ENCODE measurements at regions not wholly inside any gene's neighbourhood (a gene's known extent, or its start where the extent isn't known, plus 50 kb on each side); places are given as distances from the start of the nearest gene placed in this dataset.
A peak's percentile ranks its signal among the peaks of the same experiment; 100 is the strongest.

GRCh38 chr5:81914696-81915095 is 57.1 kb upstream of the ATG10 start:
- no peak for DNase-seq

DNA sequence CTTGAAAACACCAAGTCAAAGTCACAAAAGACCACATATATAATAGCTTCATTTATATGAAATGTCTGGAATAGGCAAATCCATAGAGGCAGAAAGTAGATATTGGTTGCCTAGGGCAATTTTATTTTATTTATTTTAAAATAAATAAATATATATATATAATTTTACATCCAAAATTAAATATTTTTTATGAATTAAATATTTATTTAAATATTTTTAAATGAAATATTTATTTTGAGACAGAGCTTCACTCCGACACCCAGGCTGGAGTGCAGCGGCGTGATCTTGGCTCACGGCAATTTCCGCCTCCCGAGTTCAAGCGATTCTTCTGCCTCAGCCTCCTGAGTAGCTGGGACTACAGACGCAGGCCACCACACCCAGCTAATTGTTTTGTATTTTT is 58.9 kb upstream of the ATG10 start:
- no peak for DNase-seq

DNA sequence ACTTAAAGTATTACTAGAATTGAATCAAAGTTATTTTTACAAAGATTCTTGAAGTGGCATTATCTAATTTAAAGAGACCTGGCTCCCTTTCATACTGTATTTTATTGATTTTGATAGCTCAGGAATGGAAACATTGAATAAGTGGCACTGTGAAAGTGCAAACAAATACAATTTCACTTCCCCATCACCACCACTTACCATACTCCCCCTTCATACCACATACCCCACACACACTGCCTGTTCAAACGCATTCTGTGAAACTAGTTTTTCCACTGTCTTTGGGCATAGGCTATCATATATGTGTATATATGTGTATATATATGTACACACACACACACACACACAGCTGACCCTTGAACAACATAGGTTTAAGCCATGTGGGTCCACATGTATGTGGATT is 62.1 kb upstream of the ATG10 start:
- no peak for DNase-seq

- no peak for DNase-seq
Observed at GRCh38 chr5:81908771-81909170, 63.1 kb upstream of the ATG10 start.

DNA sequence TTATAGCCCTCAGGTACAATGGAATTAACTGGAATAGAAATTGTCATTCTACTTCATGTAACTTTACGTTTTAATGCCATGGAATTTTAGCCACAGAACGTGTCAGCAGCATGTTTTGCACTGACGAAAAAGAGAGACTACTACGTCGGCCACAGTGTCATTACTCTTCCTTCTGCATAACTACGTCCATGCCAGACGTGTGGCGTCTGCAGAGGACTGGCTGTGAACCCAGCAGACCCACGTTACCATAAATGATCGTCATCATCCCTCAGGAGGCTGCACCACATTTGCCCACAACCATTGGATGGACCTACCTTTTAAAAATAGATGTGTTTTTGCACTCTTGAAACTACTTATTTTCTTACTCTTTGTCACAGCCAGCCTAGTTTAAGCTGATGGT is 63.8 kb upstream of the ATG10 start:
- no peak for DNase-seq

- no peak for DNase-seq
Observed at GRCh38 chr5:81907012-81907635, 64.7 kb upstream of the ATG10 start.

- DNase-seq = no peak
Observed at GRCh38 chr5:81906086-81906485, 65.7 kb upstream of the ATG10 start.

DNA sequence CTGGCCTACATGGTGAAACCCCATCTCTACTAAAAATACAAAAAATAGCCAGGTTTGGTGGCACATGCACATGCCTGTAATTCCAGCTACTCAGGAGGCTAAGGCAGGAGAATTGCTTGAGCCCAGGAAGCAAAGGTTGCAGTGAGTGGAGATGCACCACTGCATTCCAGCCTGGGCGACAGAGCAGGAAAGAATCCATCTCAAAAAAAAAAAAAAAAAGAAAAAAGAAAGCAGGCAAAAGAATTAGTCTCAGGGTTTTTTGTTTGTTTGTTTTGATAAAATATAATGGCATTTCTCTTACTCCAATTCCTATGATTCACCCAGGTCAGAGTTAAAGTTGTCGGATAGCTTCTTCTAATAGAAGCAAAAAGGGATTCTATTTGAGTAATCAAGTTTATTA is 67.0 kb upstream of the ATG10 start:
- DNase-seq = no peak

DNA sequence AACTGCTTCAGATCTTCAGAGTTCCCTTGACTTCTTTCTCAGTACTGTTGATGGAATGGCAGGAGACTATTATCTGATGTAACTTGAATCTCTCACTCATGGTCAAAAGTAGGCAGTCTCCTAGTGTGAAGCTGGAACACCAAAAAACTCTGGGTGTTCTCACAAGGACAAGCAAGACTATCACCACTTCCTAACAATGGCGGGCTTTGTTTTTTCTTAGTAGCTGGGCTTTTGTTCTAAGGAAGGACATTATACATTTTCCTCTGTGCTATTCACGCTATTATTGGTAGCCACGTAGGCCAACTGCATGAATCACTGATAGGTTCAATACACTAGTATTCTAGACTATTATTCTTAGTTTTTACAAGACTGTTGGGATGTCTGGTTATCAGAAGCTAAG is 67.7 kb upstream of the ATG10 start:
- peak in 3 of 51 donors; percentile 7 to 29 (median 11) for DNase-seq

DNA sequence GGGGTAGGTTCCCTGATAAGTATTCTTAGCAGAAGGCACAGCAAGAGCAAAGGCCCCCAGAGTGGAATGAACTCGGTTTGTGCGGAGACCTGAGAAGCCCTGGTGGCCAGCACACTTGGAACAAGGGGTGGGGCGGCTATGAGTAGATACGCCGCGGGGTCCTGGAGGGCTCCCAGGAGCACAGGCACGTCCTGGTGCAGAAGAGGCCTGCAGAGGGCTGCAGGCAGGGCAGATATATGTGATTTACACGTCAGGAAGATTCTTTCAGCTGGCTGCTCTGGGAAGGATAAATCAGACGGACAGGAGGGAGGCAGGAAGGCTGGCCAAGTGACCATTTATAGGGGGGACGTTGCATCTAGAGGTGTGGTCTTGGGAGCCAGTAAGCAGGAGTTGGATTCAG is 70.2 kb upstream of the ATG10 start:
- no peak for DNase-seq

GRCh38 chr5:81899123-81899522 is 72.7 kb upstream of the ATG10 start:
- DNase-seq = no peak

GRCh38 chr5:81898403-81898802 is 73.4 kb upstream of the ATG10 start:
- no peak for DNase-seq

GRCh38 chr5:81896764-81897163 is 75.1 kb upstream of the ATG10 start:
- no peak for DNase-seq

DNA sequence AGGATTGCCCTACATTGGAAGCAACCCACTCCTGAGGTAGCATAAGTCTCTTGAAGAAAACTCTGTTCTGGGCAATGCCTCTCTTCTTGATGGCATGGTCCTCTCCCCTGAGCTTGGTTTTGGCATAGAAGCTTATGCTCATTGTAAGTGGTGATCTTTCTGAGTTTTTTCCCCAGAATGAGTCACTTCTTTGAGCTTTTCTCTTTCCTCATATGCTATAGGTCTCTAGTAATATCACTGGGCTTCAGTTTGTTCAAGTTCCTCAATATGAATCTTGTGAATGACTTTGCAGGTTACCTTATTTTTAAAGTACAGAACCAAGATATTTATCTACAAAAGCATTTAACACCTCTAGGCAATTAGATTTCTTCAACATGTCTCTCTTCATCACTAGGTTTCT is 76.5 kb upstream of the ATG10 start:
- no peak for DNase-seq

- DNase-seq = no peak
Observed at GRCh38 chr5:81893961-81894360, 77.9 kb upstream of the ATG10 start.

DNA sequence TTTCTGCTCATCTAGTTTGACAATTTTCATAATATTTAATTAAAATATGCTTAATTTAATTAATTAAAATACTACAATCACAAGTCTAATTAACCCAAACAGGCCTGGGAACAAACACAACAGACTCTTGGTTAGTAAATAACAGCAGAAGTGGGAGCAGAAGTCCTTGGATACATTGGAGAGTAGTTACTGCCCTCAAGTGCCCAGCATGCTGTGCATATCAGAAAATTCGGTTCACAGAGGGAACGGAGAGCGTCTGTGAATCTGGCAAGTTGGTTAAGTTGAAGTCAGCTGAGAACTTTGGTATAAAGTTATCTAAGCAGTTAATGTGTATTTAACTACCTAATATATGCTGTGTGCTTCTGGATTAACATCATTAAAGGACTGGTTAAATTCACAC is 87.0 kb upstream of the ATG10 start:
- peak in 6 of 51 donors; percentile 2 to 19 (median 8) for DNase-seq

DNA sequence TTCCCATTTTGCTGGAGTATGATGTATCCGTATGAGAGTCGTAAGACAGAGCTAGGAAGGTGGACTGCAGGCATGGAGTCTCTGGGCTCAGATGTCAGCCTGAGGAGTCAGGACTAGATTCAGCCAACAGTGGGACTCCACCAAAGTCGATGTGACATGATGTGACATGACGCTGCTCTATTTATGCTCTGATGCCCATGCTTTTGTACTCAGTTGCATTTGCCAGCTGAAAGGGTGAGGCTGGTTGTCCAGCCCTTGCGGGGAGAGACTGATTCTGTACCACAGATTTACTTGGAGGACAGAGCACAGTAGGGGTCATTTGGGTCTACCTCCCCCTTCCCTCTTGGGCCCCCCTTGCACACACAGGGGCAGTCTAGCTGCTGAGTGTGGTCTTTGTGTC is 88.5 kb upstream of the ATG10 start:
- DNase-seq = no peak

DNA sequence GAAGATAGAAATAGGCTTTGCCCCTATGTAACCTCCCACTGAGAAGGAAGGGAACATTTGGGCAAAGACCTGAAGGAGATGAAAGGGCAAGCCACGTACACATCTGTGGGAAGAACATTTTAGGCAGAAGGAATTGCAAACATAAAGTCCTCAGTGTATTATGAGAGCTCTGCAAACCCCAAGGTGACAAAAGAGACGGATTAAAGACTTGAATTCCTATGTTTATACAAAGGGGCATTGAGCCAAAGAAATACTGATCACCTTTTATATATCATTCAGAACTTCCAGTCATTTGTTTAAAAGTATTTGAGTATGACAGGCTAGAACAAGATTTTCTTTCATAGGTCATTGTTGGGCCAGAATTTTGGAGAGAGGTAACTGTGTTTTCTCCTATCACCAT is 90.2 kb upstream of the ATG10 start:
- no peak for DNase-seq

- DNase-seq = no peak
Observed at GRCh38 chr5:81879936-81880335, 91.9 kb upstream of the ATG10 start.

GRCh38 chr5:81878333-81878732 is 93.5 kb upstream of the ATG10 start:
- no peak for DNase-seq

DNA sequence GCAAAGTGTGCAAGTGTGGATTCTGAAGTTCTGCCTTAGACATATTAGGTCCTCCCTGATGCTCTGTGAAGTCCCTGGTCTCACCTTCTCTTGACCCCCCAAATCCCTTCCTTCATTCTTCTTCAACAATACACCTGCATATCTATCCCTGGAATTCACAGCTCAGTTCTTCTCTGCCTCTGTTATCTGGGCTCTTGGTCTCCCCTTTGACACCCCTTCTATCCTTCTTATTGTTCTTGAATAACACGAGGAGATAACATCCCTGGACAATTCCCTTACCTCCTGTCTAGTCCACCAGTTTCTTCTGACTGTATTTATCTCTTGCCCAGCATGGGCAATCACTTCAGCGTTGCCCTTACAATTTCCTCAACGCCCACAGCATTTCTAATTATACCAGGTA is 104.8 kb upstream of the ATG10 start:
- no peak for DNase-seq

DNA sequence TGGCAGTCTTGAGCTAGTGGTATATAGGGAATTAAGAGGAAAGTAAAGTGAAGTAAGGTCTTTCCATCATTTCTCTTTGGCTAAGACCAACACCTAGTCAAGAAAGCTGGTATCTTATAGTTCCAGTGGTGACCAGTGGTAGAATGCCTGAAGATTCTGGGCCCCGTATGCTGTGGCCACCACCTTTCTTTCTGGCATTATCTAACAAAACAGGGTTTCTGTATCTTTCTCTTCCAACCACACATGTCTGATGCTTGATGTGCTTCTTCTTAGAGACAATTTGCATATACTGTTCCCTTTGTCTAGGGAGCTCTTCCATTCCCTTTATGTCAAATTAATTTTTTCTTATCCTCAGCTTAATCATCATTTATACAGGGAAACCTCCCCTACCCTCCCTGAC is 109.9 kb upstream of the SSBP2 start:
- no peak for DNase-seq

DNA sequence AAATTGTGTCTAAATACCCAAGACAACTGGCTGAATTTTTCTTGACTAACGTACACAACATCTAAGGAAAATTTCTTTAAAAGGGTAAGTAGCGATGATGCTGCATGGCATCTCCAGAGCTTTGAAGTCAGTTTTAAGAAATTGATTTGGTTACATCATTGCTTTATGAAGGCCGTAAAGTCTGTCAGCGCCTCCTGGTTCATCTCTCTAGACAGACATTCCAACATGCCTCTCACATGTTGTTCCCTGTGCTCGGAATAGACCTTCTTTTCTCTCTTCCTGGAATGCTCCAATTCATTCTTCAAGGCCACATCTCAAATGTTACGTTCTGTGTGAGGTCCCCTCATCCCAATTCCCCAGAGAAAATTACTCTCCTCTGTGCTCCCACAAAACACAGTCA is 108.7 kb upstream of the SSBP2 start:
- DNase-seq = no peak

Data from hypothalamus (tissue), 51 donors.